Ishikawa (cell line): ENCODE measurements at regions not wholly inside any gene's neighbourhood (a gene's known extent, or its start where the extent isn't known, plus 50 kb on each side); places are given as distances from the start of the nearest gene placed in this dataset.

Source experiments
- CEBPB ChIP-seq: IDR thresholded peaks from 2 replicates; pipeline ENCODE4 v1.6.1; 2012
- CREB1 ChIP-seq: IDR thresholded peaks from 2 replicates; pipeline ENCODE4 v1.6.1; 2012; ENCODE audit warnings: low read depth
- EGR1 ChIP-seq: IDR thresholded peaks from 2 replicates; pipeline ENCODE4 v1.6.1; 2012
- EP300 ChIP-seq: IDR thresholded peaks from 2 replicates; pipeline ENCODE4 v1.6.1; 2012; ENCODE audit warnings: borderline replicate concordance
- FOXM1 ChIP-seq: IDR thresholded peaks from 2 replicates; pipeline ENCODE4 v1.6.1; 2012; ENCODE audit warnings: low read depth, borderline replicate concordance
- MAX ChIP-seq: IDR thresholded peaks from 2 replicates; pipeline ENCODE4 v1.6.1; 2012
- NFIC ChIP-seq: IDR thresholded peaks from 2 replicates; pipeline ENCODE4 v1.6.1; 2012
- RAD21 ChIP-seq: IDR thresholded peaks from 2 replicates; pipeline ENCODE4 v1.6.1; 2012; ENCODE audit warnings: low read depth
- REST ChIP-seq: IDR thresholded peaks from 2 replicates; pipeline ENCODE4 v1.6.1; 2012; ENCODE audit warnings: low read depth, mild to moderate bottlenecking
- TAF1 ChIP-seq: IDR thresholded peaks from 2 replicates; pipeline ENCODE4 v1.6.1; 2012; ENCODE audit warnings: low read depth, mild to moderate bottlenecking
- TCF12 ChIP-seq: IDR thresholded peaks from 2 replicates; pipeline ENCODE4 v1.6.1; 2012; ENCODE audit warnings: low read depth
- TEAD4 ChIP-seq: IDR thresholded peaks from 2 replicates; pipeline ENCODE4 v1.6.1; 2012
- USF1 ChIP-seq: IDR thresholded peaks from 2 replicates; pipeline ENCODE4 v1.6.1; 2012
- YY1 ChIP-seq: IDR thresholded peaks from 2 replicates; pipeline ENCODE4 v1.6.1; 2012; ENCODE audit warnings: low read depth
- ZBTB7A ChIP-seq: IDR thresholded peaks from 2 replicates; pipeline ENCODE4 v1.6.1; 2012; ENCODE audit warnings: low read depth

GRCh38 chr1:201697174-201697573 is 131.8 kb upstream of the IPO9 start:
- no peak for TF ChIP-seq RAD21
- no peak for TF ChIP-seq REST
- no peak for TF ChIP-seq TEAD4
- TF ChIP-seq CREB1, result no peak
- no peak for TF ChIP-seq FOXM1
- no peak for TF ChIP-seq TCF12

- TF ChIP-seq TCF12 (no peak), MAX (no peak), YY1 (no peak), TAF1 (no peak), CREB1 (no peak), USF1 (no peak), ZBTB7A (no peak), NFIC (no peak), EGR1 (no peak), FOXM1 (no peak), REST (no peak), TEAD4 (no peak), CEBPB (no peak), RAD21 (no peak), EP300 (no peak)
These were observed 127.1 kb upstream of the IPO9 start for GRCh38 chr1:201701831-201702230.

GRCh38 chr1:201702936-201703335 is 126.0 kb upstream of the IPO9 start:
- TF ChIP-seq CREB1, result no peak
- TF ChIP-seq CEBPB, result no peak
- TF ChIP-seq REST, result no peak
- no peak for TF ChIP-seq YY1

GRCh38 chr1:201703621-201704438 is 125.1 kb upstream of the IPO9 start:
- TF ChIP-seq MAX (0 out of 2 replicates have a peak, but pooled peaks have one; percentile 33), REST (peak; percentile 61), USF1 (no peak), CEBPB (no peak), YY1 (0 out of 2 replicates have a peak, but pooled peaks have one; percentile 13), RAD21 (peak; percentile 95), CREB1 (no peak), TCF12 (no peak)
